HEK293 (cell line): ENCODE measurements at regions not wholly inside any gene's neighbourhood (a gene's known extent, or its start where the extent isn't known, plus 50 kb on each side); places are given as distances from the start of the nearest gene placed in this dataset.

Experiments
- ATF2 ChIP-seq: fragments of 450-650 bp; formaldehyde crosslinking; IDR thresholded peaks from 2 replicates; pipeline ENCODE4 v1.5.1; 2016; ENCODE audit warnings: missing biosample characterization, missing genetic modification characterization, low read depth
- BCL11A ChIP-seq: fragments of 450-650 bp; formaldehyde crosslinking; IDR thresholded peaks from 2 replicates; pipeline ENCODE4 v1.5.1; 2016; ENCODE audit warnings: low read depth, missing biosample characterization, missing genetic modification characterization
- CTCF ChIP-seq: fragments of 450-650 bp; formaldehyde crosslinking; IDR thresholded peaks from 2 replicates; pipeline ENCODE4 v1.5.1; 2016; ENCODE audit warnings: missing biosample characterization, missing genetic modification characterization
- FEZF1 ChIP-seq: fragments of 450-650 bp; formaldehyde crosslinking; IDR thresholded peaks from 2 replicates; pipeline ENCODE4 v1.5.1; 2016; ENCODE audit warnings: missing biosample characterization, missing genetic modification characterization

GRCh38 chr5:155485386-155485785, 471.8 kb downstream of the KIF4B start:
- TF ChIP-seq CTCF (tag by site-specific recombination) (no peak), ATF2 (tag by site-specific recombination) (no peak), BCL11A (tag by site-specific recombination) (no peak), FEZF1 (tag by site-specific recombination) (no peak)
